ENCODE measurements at regions not wholly inside any gene's neighbourhood (a gene's known extent, or its start where the extent isn't known, plus 50 kb on each side); places are given as distances from the start of the nearest gene placed in this dataset.

DNA sequence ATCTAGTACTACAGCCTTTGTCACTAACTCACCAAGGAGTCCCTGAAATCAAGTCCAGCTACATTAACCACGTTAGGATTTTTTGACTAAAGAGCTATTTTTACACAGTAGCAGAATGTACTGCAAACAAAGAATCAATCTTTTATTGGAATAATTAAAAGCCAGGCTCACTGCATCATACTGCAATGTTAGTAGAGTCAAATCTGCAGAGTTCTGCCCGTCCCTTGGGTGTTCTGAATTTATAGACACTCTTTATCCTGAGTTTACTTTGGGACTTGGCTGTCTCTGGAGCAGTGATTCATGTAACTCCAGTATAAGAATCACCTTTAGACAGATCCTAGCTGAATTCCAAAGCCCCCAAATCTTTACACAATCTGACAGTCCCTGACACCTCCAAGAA is 127.9 kb upstream of the THSD7B start:
- H3K4me3 Mint-ChIP-seq = no peak overlapping the region
- no peaks in the 10 kb centered on the region for H3K27me3 Mint-ChIP-seq
- no peaks in the 10 kb centered on the region for H3K4me1 Mint-ChIP-seq (ENCODE audit: unreplicated experiment)
- DNase-seq (ENCODE audit: extremely low spot score, unreplicated experiment) = no peak
- peaks cover 4% of the 10 kb centered on the region for H3K9me3 Mint-ChIP-seq
- no peaks in the 10 kb centered on the region for H3K36me3 Mint-ChIP-seq
- TF ChIP-seq, protein P1, sequence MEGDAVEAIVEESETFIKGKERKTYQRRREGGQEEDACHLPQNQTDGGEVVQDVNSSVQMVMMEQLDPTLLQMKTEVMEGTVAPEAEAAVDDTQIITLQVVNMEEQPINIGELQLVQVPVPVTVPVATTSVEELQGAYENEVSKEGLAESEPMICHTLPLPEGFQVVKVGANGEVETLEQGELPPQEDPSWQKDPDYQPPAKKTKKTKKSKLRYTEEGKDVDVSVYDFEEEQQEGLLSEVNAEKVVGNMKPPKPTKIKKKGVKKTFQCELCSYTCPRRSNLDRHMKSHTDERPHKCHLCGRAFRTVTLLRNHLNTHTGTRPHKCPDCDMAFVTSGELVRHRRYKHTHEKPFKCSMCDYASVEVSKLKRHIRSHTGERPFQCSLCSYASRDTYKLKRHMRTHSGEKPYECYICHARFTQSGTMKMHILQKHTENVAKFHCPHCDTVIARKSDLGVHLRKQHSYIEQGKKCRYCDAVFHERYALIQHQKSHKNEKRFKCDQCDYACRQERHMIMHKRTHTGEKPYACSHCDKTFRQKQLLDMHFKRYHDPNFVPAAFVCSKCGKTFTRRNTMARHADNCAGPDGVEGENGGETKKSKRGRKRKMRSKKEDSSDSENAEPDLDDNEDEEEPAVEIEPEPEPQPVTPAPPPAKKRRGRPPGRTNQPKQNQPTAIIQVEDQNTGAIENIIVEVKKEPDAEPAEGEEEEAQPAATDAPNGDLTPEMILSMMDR (conservative IDR thresholded peaks at IDR 0.05) = no peak
- H3K27ac Mint-ChIP-seq = no peak overlapping the region

DNA sequence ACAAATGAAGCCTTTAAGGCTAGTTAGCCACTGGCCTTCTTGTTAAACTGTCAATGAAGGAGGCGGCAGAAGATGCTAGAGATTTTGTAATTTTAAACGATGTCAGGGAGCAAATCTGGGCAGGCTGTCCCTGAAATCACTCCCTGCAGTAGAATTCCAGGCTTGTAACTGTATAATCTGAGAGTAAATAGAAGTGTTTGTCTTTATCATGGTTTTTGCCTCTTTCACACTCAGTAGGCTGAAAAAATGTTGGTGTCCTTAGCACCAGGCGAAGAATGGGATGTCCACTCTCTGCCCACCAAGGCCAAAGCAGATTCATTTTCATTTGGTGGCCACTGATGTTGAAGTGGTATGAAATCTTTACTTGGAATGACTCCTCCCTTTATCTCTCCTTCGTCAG is 136.9 kb upstream of the THSD7B start:
- TF ChIP-seq, protein P1 (conservative IDR thresholded peaks at IDR 0.05) = no peak
- no peaks in the 10 kb centered on the region for H3K4me1 Mint-ChIP-seq (ENCODE audit: unreplicated experiment)
- H3K9me3 Mint-ChIP-seq = no peaks in the 10 kb centered on the region
- H3K36me3 Mint-ChIP-seq = no peaks in the 10 kb centered on the region
- DNase-seq (ENCODE audit: extremely low spot score, unreplicated experiment) = no peak
- H3K27me3 Mint-ChIP-seq = no peaks in the 10 kb centered on the region
- no peak overlapping the region for H3K4me3 Mint-ChIP-seq
- no peak overlapping the region for H3K27ac Mint-ChIP-seq

DNA sequence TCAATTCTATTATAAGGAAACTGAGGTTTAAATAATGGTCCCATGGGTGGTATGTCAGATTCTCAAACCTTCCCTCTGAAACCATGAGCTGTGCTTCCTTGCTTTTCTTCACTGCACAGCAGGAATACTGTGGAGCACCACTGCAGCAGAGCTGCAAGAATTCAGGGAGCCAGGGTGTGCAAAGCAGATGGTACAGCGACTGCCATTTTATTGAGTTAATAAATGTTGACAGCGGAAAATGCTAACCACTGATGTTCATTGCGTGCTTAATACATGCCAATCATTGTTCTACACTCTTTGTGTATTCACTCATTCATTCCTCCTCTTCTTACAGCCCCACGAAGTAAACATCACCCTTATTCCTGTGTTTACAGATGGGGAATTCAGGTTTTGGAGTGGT is 152.2 kb upstream of the THSD7B start:
- Mint-ChIP-seq H3K27ac (no peak overlapping the region), H3K36me3 (no peaks in the 10 kb centered on the region), H3K9me3 (no peaks in the 10 kb centered on the region), H3K4me1 (ENCODE audit: unreplicated experiment) (no peaks in the 10 kb centered on the region), H3K4me3 (no peak overlapping the region), H3K27me3 (peaks cover 3% of the 10 kb centered on the region)
- TF ChIP-seq, protein P1 (conservative IDR thresholded peaks at IDR 0.05) = no peak
- no peak for DNase-seq (ENCODE audit: extremely low spot score, unreplicated experiment)

DNA sequence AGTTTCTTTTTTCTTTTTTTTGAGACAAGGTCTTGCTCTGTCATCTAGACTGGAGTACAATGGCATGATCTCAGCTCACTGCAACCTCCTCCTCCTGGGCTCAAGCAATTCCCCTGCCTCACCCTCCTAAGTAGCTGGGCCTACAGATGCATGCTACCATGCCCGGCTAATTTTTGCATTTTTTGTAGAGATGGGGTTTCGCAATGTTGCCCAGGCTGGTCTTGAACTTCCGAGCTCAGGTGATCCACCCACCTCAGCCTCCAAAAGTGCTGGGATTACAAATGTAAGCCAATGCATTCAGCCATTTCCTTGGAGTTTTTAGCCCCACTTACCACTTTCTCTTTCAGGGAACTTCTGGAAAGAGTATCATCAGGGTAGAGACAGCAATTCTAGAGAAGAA is 153.3 kb upstream of the THSD7B start:
- Mint-ChIP-seq H3K4me3 (no peak overlapping the region), H3K27me3 (peaks cover 9% of the 10 kb centered on the region), H3K27ac (no peak overlapping the region), H3K9me3 (no peaks in the 10 kb centered on the region), H3K4me1 (ENCODE audit: unreplicated experiment) (no peaks in the 10 kb centered on the region), H3K36me3 (no peaks in the 10 kb centered on the region)
- TF ChIP-seq, protein P1 (conservative IDR thresholded peaks at IDR 0.05) = no peak
- DNase-seq (ENCODE audit: extremely low spot score, unreplicated experiment) = no peak

DNA sequence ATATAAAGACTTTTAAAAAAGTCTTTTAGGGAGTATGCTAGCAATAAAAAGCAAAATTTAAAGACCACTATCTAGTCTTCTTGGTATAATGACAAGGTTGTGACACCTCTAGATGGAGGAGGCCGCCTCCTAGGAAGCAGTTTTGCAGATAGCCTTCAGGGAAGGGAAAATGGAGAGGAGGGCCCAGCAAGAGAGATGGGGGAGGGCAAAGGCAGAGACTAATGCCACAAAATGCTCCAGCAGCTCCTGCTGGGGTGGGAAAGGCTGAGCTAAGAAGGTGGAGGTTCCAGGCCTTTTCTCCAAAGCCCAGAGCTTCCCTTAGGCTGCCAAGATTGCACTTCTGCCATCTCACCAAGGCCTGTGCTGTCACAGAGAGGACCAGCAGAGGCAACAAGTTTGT is 153.9 kb upstream of the THSD7B start:
- peaks cover 9% of the 10 kb centered on the region for H3K27me3 Mint-ChIP-seq
- no peaks in the 10 kb centered on the region for H3K4me1 Mint-ChIP-seq (ENCODE audit: unreplicated experiment)
- no peaks in the 10 kb centered on the region for H3K36me3 Mint-ChIP-seq
- DNase-seq (ENCODE audit: extremely low spot score, unreplicated experiment) = no peak
- no peak overlapping the region for H3K27ac Mint-ChIP-seq
- no peak overlapping the region for H3K4me3 Mint-ChIP-seq
- TF ChIP-seq, protein P1 (conservative IDR thresholded peaks at IDR 0.05) = no peak
- H3K9me3 Mint-ChIP-seq = no peaks in the 10 kb centered on the region

DNA sequence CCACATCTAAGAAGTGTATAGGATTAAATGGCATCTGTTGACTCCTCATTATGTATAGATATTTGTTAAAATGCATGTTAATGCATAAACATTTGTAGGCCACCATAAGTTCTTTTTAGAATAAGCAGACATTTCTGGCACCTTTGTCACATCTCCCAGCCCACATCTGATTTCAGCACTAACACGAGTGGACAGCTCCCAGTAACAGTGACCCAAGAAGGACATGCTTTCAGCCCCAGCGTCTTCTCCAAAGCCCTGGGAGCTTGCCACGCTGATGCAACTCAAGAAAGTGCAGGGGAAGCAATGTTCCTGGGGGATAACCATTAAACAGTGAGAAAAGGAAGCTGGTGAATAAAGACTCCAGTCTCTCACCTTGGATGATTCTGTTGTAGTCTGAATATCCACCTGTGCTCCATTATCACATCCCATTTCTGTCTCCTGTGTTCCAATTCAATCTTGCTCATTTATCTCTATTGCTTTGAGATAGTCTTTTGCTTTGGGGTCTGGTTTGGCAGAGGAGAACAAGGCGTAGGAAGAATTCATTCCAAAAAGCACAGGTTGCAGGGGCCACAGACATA is 182.6 kb upstream of the THSD7B start:
- Mint-ChIP-seq H3K9me3 (no peaks in the 10 kb centered on the region), H3K4me1 (ENCODE audit: unreplicated experiment) (no peaks in the 10 kb centered on the region), H3K27me3 (peaks cover 16% of the 10 kb centered on the region), H3K4me3 (no peak overlapping the region), H3K36me3 (no peaks in the 10 kb centered on the region), H3K27ac (no peak overlapping the region)
- no peak for DNase-seq (ENCODE audit: extremely low spot score, unreplicated experiment)
- TF ChIP-seq, protein P1 (conservative IDR thresholded peaks at IDR 0.05) = no peak

Measured in type B pancreatic cell (in vitro differentiated cells).